ENCODE measurements at regions not wholly inside any gene's neighbourhood (a gene's known extent, or its start where the extent isn't known, plus 50 kb on each side); places are given as distances from the start of the nearest gene placed in this dataset.

DNA sequence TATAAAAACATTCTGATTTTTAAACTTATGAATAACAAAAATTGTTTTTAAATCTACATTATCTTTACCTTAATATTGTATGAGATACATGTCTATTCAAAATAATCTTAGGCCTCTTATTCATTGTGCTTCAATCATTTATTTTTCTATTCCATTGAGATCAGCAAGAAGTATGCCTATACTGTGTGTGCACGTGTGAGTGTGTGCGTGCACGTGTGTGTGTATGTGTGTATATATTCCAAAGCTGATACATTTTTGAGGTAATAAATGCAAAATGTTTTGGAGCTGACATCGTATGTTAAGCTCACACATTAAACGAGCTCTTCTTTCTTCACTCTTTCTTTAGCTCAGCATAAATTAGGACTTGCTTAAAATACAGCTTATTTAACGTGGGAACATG is 1701.2 kb upstream of the PCDH10 start:
- Histone ChIP-seq H3K27me3 (replicated peaks; ENCODE audit: insufficient read depth) (no peaks in the 10 kb centered on the region), H4K20me1 (ENCODE audit: insufficient read depth) (no peaks in the 10 kb centered on the region), H3K27ac (no peak overlapping the region), H3K4me1 (ENCODE audit: insufficient read depth) (no peaks in the 10 kb centered on the region), H3K9me3 (ENCODE audit: low read depth) (no peaks in the 10 kb centered on the region), H2AFZ (no peak overlapping the region), H3K4me2 (ENCODE audit: unreplicated experiment) (no peak overlapping the region), H3K36me3 (ENCODE audit: low read depth) (no peaks in the 10 kb centered on the region), H3K79me2 (ENCODE audit: insufficient read depth) (no peaks in the 10 kb centered on the region), H3F3A (ENCODE audit: insufficient read depth) (no peaks in the 10 kb centered on the region), H3K9me2 (ENCODE audit: insufficient read depth) (no peaks in the 10 kb centered on the region), H3K4me3 (no peak overlapping the region), H3K9ac (no peak overlapping the region)
- 11 to 13% methylated on average over 6 of the region's 6 CpGs for WGBS, 2 experiments (ENCODE audit: low coverage in 1 of 2, low lambda C conversion rate in 2 of 2, missing lambda C conversion rate in 2 of 2)
- TF ChIP-seq EZH2phosphoT487 (IDR thresholded peaks at IDR 0.05; ENCODE audit: insufficient read depth, low read depth) = no peak
- no peak for TF ChIP-seq EZH2 (IDR thresholded peaks at IDR 0.05; ENCODE audit: insufficient read depth, poor library complexity, severe bottlenecking)
- in situ Hi-C loops (cut with MboI) = no loop called here
- no peak for DNase-seq

GRCh38 chr4:131450572-131451209 is 1698.4 kb upstream of the PCDH10 start:
- TF ChIP-seq EZH2 (IDR thresholded peaks at IDR 0.05; ENCODE audit: insufficient read depth, poor library complexity, severe bottlenecking) = no peak
- no peak for TF ChIP-seq EZH2phosphoT487 (IDR thresholded peaks at IDR 0.05; ENCODE audit: insufficient read depth, low read depth)
- Histone ChIP-seq H3K4me2 (ENCODE audit: unreplicated experiment) (no peak overlapping the region), H3K27ac (no peak overlapping the region), H3K9me2 (ENCODE audit: insufficient read depth) (no peaks in the 10 kb centered on the region), H3K4me1 (ENCODE audit: insufficient read depth) (no peaks in the 10 kb centered on the region), H3K9me3 (ENCODE audit: low read depth) (no peaks in the 10 kb centered on the region), H3K79me2 (ENCODE audit: insufficient read depth) (no peaks in the 10 kb centered on the region), H2AFZ (no peak overlapping the region), H3K36me3 (ENCODE audit: low read depth) (no peaks in the 10 kb centered on the region), H3K4me3 (no peak overlapping the region), H3F3A (ENCODE audit: insufficient read depth) (no peaks in the 10 kb centered on the region), H3K9ac (no peak overlapping the region), H4K20me1 (ENCODE audit: insufficient read depth) (no peaks in the 10 kb centered on the region), H3K27me3 (replicated peaks; ENCODE audit: insufficient read depth) (no peaks in the 10 kb centered on the region)
- in situ Hi-C loops (cut with MboI) = no loop called here
- no peak for DNase-seq
- WGBS, 2 experiments (ENCODE audit: low coverage in 1 of 2, low lambda C conversion rate in 2 of 2, missing lambda C conversion rate in 2 of 2) = 29 to 44% methylated on average over 1 of the region's 1 CpG

GRCh38 chr4:131459430-131460101 is 1689.5 kb upstream of the PCDH10 start:
- WGBS, 2 experiments (ENCODE audit: low coverage in 1 of 2, low lambda C conversion rate in 2 of 2, missing lambda C conversion rate in 2 of 2) = 8 to 17% methylated on average over 4 of the region's 4 CpGs
- Histone ChIP-seq H3K4me3 (no peak overlapping the region), H3K9me3 (ENCODE audit: low read depth) (no peaks in the 10 kb centered on the region), H3K9ac (no peak overlapping the region), H2AFZ (no peak overlapping the region), H3K27ac (no peak overlapping the region), H3K4me1 (ENCODE audit: insufficient read depth) (no peaks in the 10 kb centered on the region), H3K36me3 (ENCODE audit: low read depth) (no peaks in the 10 kb centered on the region), H3K27me3 (replicated peaks; ENCODE audit: insufficient read depth) (no peaks in the 10 kb centered on the region), H3K9me2 (ENCODE audit: insufficient read depth) (no peaks in the 10 kb centered on the region), H3K4me2 (ENCODE audit: unreplicated experiment) (no peak overlapping the region), H4K20me1 (ENCODE audit: insufficient read depth) (no peaks in the 10 kb centered on the region), H3K79me2 (ENCODE audit: insufficient read depth) (no peaks in the 10 kb centered on the region), H3F3A (ENCODE audit: insufficient read depth) (no peaks in the 10 kb centered on the region)
- TF ChIP-seq EZH2phosphoT487 (IDR thresholded peaks at IDR 0.05; ENCODE audit: insufficient read depth, low read depth) (no peak), EZH2 (IDR thresholded peaks at IDR 0.05; ENCODE audit: insufficient read depth, poor library complexity, severe bottlenecking) (no peak)
- in situ Hi-C loops (cut with MboI) = no loop called here
- no peak for DNase-seq

- Histone ChIP-seq H3K4me2 (ENCODE audit: unreplicated experiment) (no peak overlapping the region), H3K27me3 (replicated peaks; ENCODE audit: insufficient read depth) (no peaks in the 10 kb centered on the region), H2AFZ (no peak overlapping the region), H3K36me3 (ENCODE audit: low read depth) (no peaks in the 10 kb centered on the region), H3K4me1 (ENCODE audit: insufficient read depth) (no peaks in the 10 kb centered on the region), H3K9me3 (ENCODE audit: low read depth) (peaks cover 2% of the 10 kb centered on the region), H3K27ac (no peak overlapping the region), H3K79me2 (ENCODE audit: insufficient read depth) (no peaks in the 10 kb centered on the region), H3K9me2 (ENCODE audit: insufficient read depth) (no peaks in the 10 kb centered on the region), H3K4me3 (no peak overlapping the region), H4K20me1 (ENCODE audit: insufficient read depth) (no peaks in the 10 kb centered on the region), H3F3A (ENCODE audit: insufficient read depth) (no peaks in the 10 kb centered on the region), H3K9ac (no peak overlapping the region)
- in situ Hi-C loops (cut with MboI) = no loop called here
- TF ChIP-seq EZH2phosphoT487 (IDR thresholded peaks at IDR 0.05; ENCODE audit: insufficient read depth, low read depth) (no peak), EZH2 (IDR thresholded peaks at IDR 0.05; ENCODE audit: insufficient read depth, poor library complexity, severe bottlenecking) (no peak)
- no peak for DNase-seq
Observed at GRCh38 chr4:131470360-131470759, 1678.7 kb upstream of the PCDH10 start.

Data from GM23248 (cell line).